HG03575 (cell line): ENCODE measurements at regions not wholly inside any gene's neighbourhood (a gene's known extent, or its start where the extent isn't known, plus 50 kb on each side); places are given as distances from the start of the nearest gene placed in this dataset.
"Not testable (repeated sequence)": the region's sequence is repeated elsewhere in the genome, so short reads cannot be mapped to it uniquely, and the experiment has no call there.

ENCODE experiments used
- ATAC-seq: cut with Tn5 transposase; IDR thresholded peaks from one replicate; pipeline ENCODE4 v1.9.1; 2021; ENCODE audit not compliant: unreplicated experiment, insufficient number of reproducible peaks, low FRiP score; ENCODE audit errors: extremely low read depth

- ATAC-seq = no peak
Measured at GRCh38 chr1:213605732-213606131, 382.0 kb upstream of the PROX1 start.

- no peak for ATAC-seq
Measured at GRCh38 chr1:213606252-213606820, 381.4 kb upstream of the PROX1 start.

- ATAC-seq = no peak
Measured at GRCh38 chr1:213613549-213613948, 374.2 kb upstream of the PROX1 start.

GRCh38 chr1:213615226-213615916, 372.4 kb upstream of the PROX1 start:
- ATAC-seq = no peak

- no peak for ATAC-seq
Measured at GRCh38 chr1:213617133-213617532, 370.6 kb upstream of the PROX1 start.

GRCh38 chr1:213618094-213618493, 369.7 kb upstream of the PROX1 start:
- ATAC-seq = no peak

- no peak for ATAC-seq
Measured at GRCh38 chr1:213619026-213619425, 368.7 kb upstream of the PROX1 start.

- no peak for ATAC-seq
Measured at GRCh38 chr1:213621077-213621476, 366.7 kb upstream of the PROX1 start.

- peak; percentile 72 for ATAC-seq
Measured at GRCh38 chr1:213622365-213623063, 365.3 kb upstream of the PROX1 start.

- ATAC-seq = no peak
Measured at GRCh38 chr1:213623064-213623581, 364.6 kb upstream of the PROX1 start.

- ATAC-seq = no peak
Measured at GRCh38 chr1:213623862-213624261, 363.9 kb upstream of the PROX1 start.

GRCh38 chr1:213636778-213637177, 351.0 kb upstream of the PROX1 start:
- ATAC-seq = not testable (repeated sequence)

- ATAC-seq = no peak
Measured at GRCh38 chr1:213641312-213641711, 346.5 kb upstream of the PROX1 start.

- no peak for ATAC-seq
Measured at GRCh38 chr1:213643360-213643759, 344.4 kb upstream of the PROX1 start.

- no peak for ATAC-seq
Measured at GRCh38 chr1:213647864-213648650, 339.7 kb upstream of the PROX1 start.

GRCh38 chr1:213649373-213649772, 338.4 kb upstream of the PROX1 start:
- no peak for ATAC-seq

- no peak for ATAC-seq
Measured at GRCh38 chr1:213650603-213651002, 337.2 kb upstream of the PROX1 start.

GRCh38 chr1:213651077-213651476, 336.7 kb upstream of the PROX1 start:
- ATAC-seq = no peak

GRCh38 chr1:213652109-213652508, 335.7 kb upstream of the PROX1 start:
- no peak for ATAC-seq
